Activated CD4-positive, alpha-beta memory T cell treated with anti-CD3 and anti-CD28 coated beads, Interleukin-2, amount 10 ng/mL, durations not matched to agents 7 days and 5 days (primary cell): ENCODE measurements at regions not wholly inside any gene's neighbourhood (a gene's known extent, or its start where the extent isn't known, plus 50 kb on each side); places are given as distances from the start of the nearest gene placed in this dataset.

Source experiments
- CTCF ChIA-PET: fragments of 350-600 bp; sonication (Branson Sonifier 250); formaldehyde crosslinking; loops from one replicate; lab custom pipeline; 2021; ENCODE audit warnings: antibody characterized with exemption, inconsistent platforms; lab: Charles Lee
- POLR2A ChIA-PET: fragments of 350-600 bp; sonication (Branson Sonifier 250); formaldehyde crosslinking; loops from one replicate; lab custom pipeline; 2021; ENCODE audit warnings: antibody characterized with exemption; lab: Charles Lee
- DNase-seq: peaks from one replicate; pipeline ENCODE4 v3.0.0-alpha.2; 2020
- H3K27ac Mint-ChIP-seq: one replicate; pipeline ENCODE4 v1.8.0; 2021; ENCODE audit warnings: mild to moderate bottlenecking, mixed read lengths
- H3K27me3 Mint-ChIP-seq: one replicate; pipeline ENCODE4 v1.8.0; 2021; ENCODE audit warnings: mixed read lengths
- H3K36me3 Mint-ChIP-seq: one replicate; pipeline ENCODE4 v1.8.0; 2021; ENCODE audit warnings: low read depth, mixed read lengths
- H3K4me1 Mint-ChIP-seq: one replicate; pipeline ENCODE4 v1.8.0; 2021; ENCODE audit warnings: mixed read lengths
- H3K4me3 Mint-ChIP-seq: one replicate; pipeline ENCODE4 v1.8.0; 2021; ENCODE audit warnings: mild to moderate bottlenecking, mixed read lengths
- H3K9me3 Mint-ChIP-seq: one replicate; pipeline ENCODE4 v1.8.0; 2021; ENCODE audit warnings: mixed read lengths

GRCh38 chr1:87523466-87523865 lies 194.8 kb downstream of the LMO4 start:
- no peak overlapping the region for H3K4me3 Mint-ChIP-seq
- ChIA-PET POLR2A (no interaction called here), CTCF (no interaction called here)
- no peaks in the 10 kb centered on the region for H3K9me3 Mint-ChIP-seq
- no peaks in the 10 kb centered on the region for H3K36me3 Mint-ChIP-seq
- no peak for DNase-seq
- peaks cover 2% of the 10 kb centered on the region for H3K27me3 Mint-ChIP-seq
- no peak overlapping the region for H3K27ac Mint-ChIP-seq
- peaks cover 4% of the 10 kb centered on the region for H3K4me1 Mint-ChIP-seq

- POLR2A ChIA-PET = no interaction called here
- Mint-ChIP-seq H3K27ac (no peak overlapping the region), H3K4me1 (peaks cover 4% of the 10 kb centered on the region), H3K9me3 (no peaks in the 10 kb centered on the region), H3K36me3 (no peaks in the 10 kb centered on the region), H3K4me3 (no peak overlapping the region), H3K27me3 (peaks cover 2% of the 10 kb centered on the region)
- CTCF ChIA-PET = no interaction called here
- DNase-seq = no peak
These were observed 195.5 kb downstream of the LMO4 start for GRCh38 chr1:87524021-87524754.

GRCh38 chr1:87528754-87529517 lies 200.3 kb downstream of the LMO4 start:
- POLR2A ChIA-PET = no interaction called here
- Mint-ChIP-seq H3K4me1 (no peaks in the 10 kb centered on the region), H3K9me3 (no peaks in the 10 kb centered on the region), H3K27me3 (peaks cover 2% of the 10 kb centered on the region), H3K4me3 (no peak overlapping the region), H3K27ac (no peak overlapping the region), H3K36me3 (no peaks in the 10 kb centered on the region)
- DNase-seq = no peak
- CTCF ChIA-PET = interaction anchor here (0.9 kb wide), 1 partner anchor 202 kb away, joined by 3 read pairs; no protein-coding TSS in a partner anchor

- Mint-ChIP-seq H3K4me3 (no peak overlapping the region), H3K36me3 (no peaks in the 10 kb centered on the region), H3K27me3 (no peaks in the 10 kb centered on the region), H3K9me3 (no peaks in the 10 kb centered on the region), H3K27ac (no peak overlapping the region), H3K4me1 (no peaks in the 10 kb centered on the region)
- POLR2A ChIA-PET = no interaction called here
- no peak for DNase-seq
- CTCF ChIA-PET = no interaction called here
These were observed 201.5 kb downstream of the LMO4 start for GRCh38 chr1:87530042-87530807.

- Mint-ChIP-seq H3K36me3 (no peaks in the 10 kb centered on the region), H3K27me3 (no peaks in the 10 kb centered on the region), H3K4me1 (no peaks in the 10 kb centered on the region), H3K9me3 (no peaks in the 10 kb centered on the region), H3K27ac (no peak overlapping the region), H3K4me3 (no peak overlapping the region)
- ChIA-PET CTCF (no interaction called here), POLR2A (no interaction called here)
- no peak for DNase-seq
These were observed 206.9 kb downstream of the LMO4 start for GRCh38 chr1:87535551-87535950.

- peaks cover 4% of the 10 kb centered on the region for H3K36me3 Mint-ChIP-seq
- H3K9me3 Mint-ChIP-seq = peaks cover 9% of the 10 kb centered on the region
- ChIA-PET CTCF (no interaction called here), POLR2A (no interaction called here)
- no peak for DNase-seq
- no peak overlapping the region for H3K4me3 Mint-ChIP-seq
- no peak overlapping the region for H3K27ac Mint-ChIP-seq
- H3K4me1 Mint-ChIP-seq = no peaks in the 10 kb centered on the region
- H3K27me3 Mint-ChIP-seq = peaks cover 2% of the 10 kb centered on the region
These were observed 210.5 kb downstream of the LMO4 start for GRCh38 chr1:87539147-87539546.

GRCh38 chr1:87542697-87543096 lies 214.0 kb downstream of the LMO4 start:
- Mint-ChIP-seq H3K27me3 (peaks cover 4% of the 10 kb centered on the region), H3K9me3 (peaks cover 13% of the 10 kb centered on the region), H3K27ac (no peak overlapping the region), H3K4me1 (no peaks in the 10 kb centered on the region), H3K36me3 (peaks cover 4% of the 10 kb centered on the region), H3K4me3 (no peak overlapping the region)
- POLR2A ChIA-PET = no interaction called here
- CTCF ChIA-PET = no interaction called here
- no peak for DNase-seq

- Mint-ChIP-seq H3K27ac (no peak overlapping the region), H3K9me3 (no peaks in the 10 kb centered on the region), H3K4me1 (no peaks in the 10 kb centered on the region), H3K36me3 (no peaks in the 10 kb centered on the region), H3K4me3 (no peak overlapping the region), H3K27me3 (peaks cover 3% of the 10 kb centered on the region)
- ChIA-PET CTCF (no interaction called here), POLR2A (no interaction called here)
- no peak for DNase-seq
These were observed 221.1 kb downstream of the LMO4 start for GRCh38 chr1:87549738-87550137.

GRCh38 chr1:87553511-87553910 lies 224.8 kb downstream of the LMO4 start:
- no peaks in the 10 kb centered on the region for H3K36me3 Mint-ChIP-seq
- H3K27ac Mint-ChIP-seq = no peak overlapping the region
- ChIA-PET CTCF (no interaction called here), POLR2A (no interaction called here)
- H3K4me3 Mint-ChIP-seq = no peak overlapping the region
- no peak for DNase-seq
- no peaks in the 10 kb centered on the region for H3K4me1 Mint-ChIP-seq
- peaks cover 6% of the 10 kb centered on the region for H3K27me3 Mint-ChIP-seq
- no peaks in the 10 kb centered on the region for H3K9me3 Mint-ChIP-seq

- DNase-seq = no peak
- ChIA-PET CTCF (no interaction called here), POLR2A (no interaction called here)
- no peak overlapping the region for H3K4me3 Mint-ChIP-seq
- no peaks in the 10 kb centered on the region for H3K36me3 Mint-ChIP-seq
- peaks cover 4% of the 10 kb centered on the region for H3K27me3 Mint-ChIP-seq
- H3K27ac Mint-ChIP-seq = no peak overlapping the region
- no peaks in the 10 kb centered on the region for H3K4me1 Mint-ChIP-seq
- no peaks in the 10 kb centered on the region for H3K9me3 Mint-ChIP-seq
These were observed 226.7 kb downstream of the LMO4 start for GRCh38 chr1:87555366-87555765.

- ChIA-PET POLR2A (no interaction called here), CTCF (no interaction called here)
- no peaks in the 10 kb centered on the region for H3K9me3 Mint-ChIP-seq
- peaks cover 3% of the 10 kb centered on the region for H3K27me3 Mint-ChIP-seq
- H3K4me1 Mint-ChIP-seq = no peaks in the 10 kb centered on the region
- H3K36me3 Mint-ChIP-seq = no peaks in the 10 kb centered on the region
- no peak overlapping the region for H3K4me3 Mint-ChIP-seq
- DNase-seq = no peak
- no peak overlapping the region for H3K27ac Mint-ChIP-seq
These were observed 227.6 kb downstream of the LMO4 start for GRCh38 chr1:87556326-87556725.

GRCh38 chr1:87558921-87559320 lies 230.2 kb downstream of the LMO4 start:
- H3K4me3 Mint-ChIP-seq = no peak overlapping the region
- H3K4me1 Mint-ChIP-seq = no peaks in the 10 kb centered on the region
- H3K27ac Mint-ChIP-seq = no peak overlapping the region
- ChIA-PET POLR2A (no interaction called here), CTCF (no interaction called here)
- H3K27me3 Mint-ChIP-seq = peaks cover 3% of the 10 kb centered on the region
- H3K9me3 Mint-ChIP-seq = no peaks in the 10 kb centered on the region
- no peaks in the 10 kb centered on the region for H3K36me3 Mint-ChIP-seq
- DNase-seq = no peak

- no peak overlapping the region for H3K27ac Mint-ChIP-seq
- no peaks in the 10 kb centered on the region for H3K4me1 Mint-ChIP-seq
- no peak for DNase-seq
- H3K4me3 Mint-ChIP-seq = no peak overlapping the region
- H3K9me3 Mint-ChIP-seq = no peaks in the 10 kb centered on the region
- POLR2A ChIA-PET = no interaction called here
- CTCF ChIA-PET = no interaction called here
- no peaks in the 10 kb centered on the region for H3K36me3 Mint-ChIP-seq
- H3K27me3 Mint-ChIP-seq = peaks cover under 1% of the 10 kb centered on the region
These were observed 231.5 kb downstream of the LMO4 start for GRCh38 chr1:87560137-87560536.
